HL-60 (cell line): ENCODE measurements at regions not wholly inside any gene's neighbourhood (a gene's known extent, or its start where the extent isn't known, plus 50 kb on each side); places are given as distances from the start of the nearest gene placed in this dataset.

Experiments
- CTCF ChIP-seq: IDR thresholded peaks from one replicate; pipeline ENCODE4 v1.5.1; 2011; ENCODE audit warnings: low read length, control low read depth, inconsistent platforms; ENCODE audit not compliant: insufficient read depth
- REST ChIP-seq: IDR thresholded peaks from 2 replicates; pipeline ENCODE4 v1.6.1; 2012; ENCODE audit warnings: low read depth; ENCODE audit not compliant: insufficient replicate concordance

GRCh38 chr21:36260802-36261201 is 59.2 kb upstream of the MORC3 start:
- no peak for TF ChIP-seq CTCF
- TF ChIP-seq REST, result no peak
